Body of pancreas (tissue), 4 donors: ENCODE measurements at regions not wholly inside any gene's neighbourhood (a gene's known extent, or its start where the extent isn't known, plus 50 kb on each side); places are given as distances from the start of the nearest gene placed in this dataset.

Experiments
- ATAC-seq: fragments of 150-250 bp; one replicate; pipeline ENCODE4 v1.9.1; 2016
- DNase-seq, 4 donors: peaks; one replicate each; pipeline ENCODE4 v3.0.0-alpha.2; 2019
- H3K27ac ChIP-seq, 4 donors: fragments of 200-600 bp; sonication (generic); 1 replicate in 3 of 4; 2 replicates in 1 of 4; pipeline versions ENCODE4 v1.5.1 to v1.6.1; 2016 to 2019; ENCODE audit warnings: mild to moderate bottlenecking in 1 of 4, mixed read lengths in 1 of 4, moderate library complexity in 1 of 4
- H3K27me3 ChIP-seq, 2 donors: fragments of 200-600 bp; sonication (generic); one replicate each; pipeline ENCODE4 v1.6.0; 2016; ENCODE audit warnings: mild to moderate bottlenecking in 1 of 2
- H3K36me3 ChIP-seq, 2 donors: fragments of 200-600 bp; sonication (generic); replicated peaks in 1 of 2; 2 replicates each; pipeline ENCODE4 v1.5.1; 2016; ENCODE audit warnings: low read depth in 2 of 2; ENCODE audit not compliant: insufficient read depth in 1 of 2
- H3K4me1 ChIP-seq: fragments of 200-600 bp; sonication (generic); one replicate; pipeline ENCODE4 v1.6.0; 2016
- H3K4me3 ChIP-seq, 2 donors: fragments of 200-600 bp; sonication (generic); 1 replicate in 1 of 2; 2 replicates in 1 of 2; pipeline ENCODE4 v1.5.1; 2016 to 2019
- H3K9me3 ChIP-seq, 3 donors: fragments of 200-600 bp; sonication (generic); 1 replicate in 2 of 3; 2 replicates in 1 of 3; pipeline ENCODE4 v1.5.1; 2016
- POLR2A ChIP-seq, 3 donors: fragments of 450-650 bp; IDR thresholded peaks; one replicate each; pipeline ENCODE4 v1.6.1; 2016; ENCODE audit warnings: antibody characterized with exemption in 3 of 3, mild to moderate bottlenecking in 2 of 3
- WGBS, 2 donors: methylation state at CpG; one replicate each; pipeline ENCODE4 v1.1.5; 2017; 5-methylcytosine and 5-hydroxymethylcytosine counted together
- intact Hi-C: fragments of 100-400 bp; cut with DNase I; formaldehyde crosslinking; loops from one replicate; pipeline ENCODE4 v1.15.1; 2023
- TF ChIP-seq, protein P1 (sequence below), 7 experiments: fragments of 450-650 bp in 4 of 7; fragments of 200-600 bp in 3 of 7; sonication (generic) in 3 of 7; IDR thresholded peaks; one replicate each; pipeline ENCODE4 v1.5.1; 2016 to 2019; ENCODE audit warnings: antibody characterized with exemption in 7 of 7

DNA sequence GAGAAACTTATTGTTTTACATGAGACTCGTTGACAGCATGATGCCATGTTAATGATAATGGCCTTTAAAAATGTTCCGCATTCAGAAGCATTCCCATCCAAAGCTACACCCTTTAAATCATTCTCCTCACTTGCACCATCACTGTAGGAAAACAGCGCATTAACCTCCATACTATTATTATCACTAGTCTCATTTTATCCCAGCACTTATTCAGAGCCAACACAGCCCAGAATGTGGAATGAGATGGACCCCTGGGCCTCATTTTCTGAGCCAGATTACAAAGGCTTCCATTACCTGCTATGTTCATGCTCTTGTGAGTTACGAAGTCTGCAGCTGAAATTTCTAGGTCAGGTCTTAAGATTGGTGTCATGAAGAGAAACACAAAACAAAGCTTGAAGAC lies 159.4 kb downstream of the HS3ST3A1 start:
- DNase-seq (no peak), ATAC-seq (no peak)
- WGBS, 2 donors: 75 to 78% methylated on average over 4 of the region's 4 CpGs
- Histone ChIP-seq H3K36me3 (no peaks in the 10 kb centered on the region), H3K27ac (no peak overlapping the region), H3K9me3 (no peaks in the 10 kb centered on the region), H3K4me1 (no peaks in the 10 kb centered on the region), H3K4me3 (no peak overlapping the region), H3K27me3 (no peaks in the 10 kb centered on the region)
- intact Hi-C loops: no loop called here
- TF ChIP-seq, protein P1, sequence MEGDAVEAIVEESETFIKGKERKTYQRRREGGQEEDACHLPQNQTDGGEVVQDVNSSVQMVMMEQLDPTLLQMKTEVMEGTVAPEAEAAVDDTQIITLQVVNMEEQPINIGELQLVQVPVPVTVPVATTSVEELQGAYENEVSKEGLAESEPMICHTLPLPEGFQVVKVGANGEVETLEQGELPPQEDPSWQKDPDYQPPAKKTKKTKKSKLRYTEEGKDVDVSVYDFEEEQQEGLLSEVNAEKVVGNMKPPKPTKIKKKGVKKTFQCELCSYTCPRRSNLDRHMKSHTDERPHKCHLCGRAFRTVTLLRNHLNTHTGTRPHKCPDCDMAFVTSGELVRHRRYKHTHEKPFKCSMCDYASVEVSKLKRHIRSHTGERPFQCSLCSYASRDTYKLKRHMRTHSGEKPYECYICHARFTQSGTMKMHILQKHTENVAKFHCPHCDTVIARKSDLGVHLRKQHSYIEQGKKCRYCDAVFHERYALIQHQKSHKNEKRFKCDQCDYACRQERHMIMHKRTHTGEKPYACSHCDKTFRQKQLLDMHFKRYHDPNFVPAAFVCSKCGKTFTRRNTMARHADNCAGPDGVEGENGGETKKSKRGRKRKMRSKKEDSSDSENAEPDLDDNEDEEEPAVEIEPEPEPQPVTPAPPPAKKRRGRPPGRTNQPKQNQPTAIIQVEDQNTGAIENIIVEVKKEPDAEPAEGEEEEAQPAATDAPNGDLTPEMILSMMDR (IDR thresholded peaks at IDR 0.05): no peak
- TF ChIP-seq POLR2A (IDR thresholded peaks at IDR 0.05): no peak

- no peak overlapping the region for H3K27ac ChIP-seq
- no peak overlapping the region for H3K4me3 ChIP-seq
- intact Hi-C loops: no loop called here
- H3K27me3 ChIP-seq: no peaks in the 10 kb centered on the region
- H3K4me1 ChIP-seq: no peaks in the 10 kb centered on the region
- no peaks in the 10 kb centered on the region for H3K9me3 ChIP-seq
- no peaks in the 10 kb centered on the region for H3K36me3 ChIP-seq
- no peak for TF ChIP-seq POLR2A (IDR thresholded peaks at IDR 0.05)
- TF ChIP-seq, protein P1 (IDR thresholded peaks at IDR 0.05): no peak
- WGBS, 2 donors: 57 to 76% methylated on average over 1 of the region's 1 CpG
- ATAC-seq (no peak), DNase-seq (no peak)
These were observed 159.9 kb downstream of the HS3ST3A1 start for GRCh38 chr17:13441873-13442272.

- H3K4me3 ChIP-seq: no peak overlapping the region
- DNase-seq: no peak
- no peaks in the 10 kb centered on the region for H3K36me3 ChIP-seq
- WGBS, 2 donors: 71 to 72% methylated on average over 17 of the region's 17 CpGs
- H3K27me3 ChIP-seq: no peaks in the 10 kb centered on the region
- no peaks in the 10 kb centered on the region for H3K9me3 ChIP-seq
- intact Hi-C loops: no loop called here
- no peak overlapping the region for H3K27ac ChIP-seq
- no peak for TF ChIP-seq POLR2A (IDR thresholded peaks at IDR 0.05)
- TF ChIP-seq, protein P1 (IDR thresholded peaks at IDR 0.05): no peak
- ATAC-seq: no peak
- no peaks in the 10 kb centered on the region for H3K4me1 ChIP-seq
These were observed 163.6 kb downstream of the HS3ST3A1 start for GRCh38 chr17:13437966-13438779.

- intact Hi-C loops: no loop called here
- H3K27me3 ChIP-seq: no peaks in the 10 kb centered on the region
- no peak for DNase-seq
- WGBS, 2 donors: 72 to 76% methylated on average over 3 of the region's 3 CpGs
- no peak overlapping the region for H3K4me3 ChIP-seq
- no peak for ATAC-seq
- H3K36me3 ChIP-seq: no peaks in the 10 kb centered on the region
- TF ChIP-seq, protein P1 (IDR thresholded peaks at IDR 0.05): no peak
- H3K9me3 ChIP-seq: no peaks in the 10 kb centered on the region
- no peaks in the 10 kb centered on the region for H3K4me1 ChIP-seq
- no peak overlapping the region for H3K27ac ChIP-seq
These were observed 166.5 kb downstream of the HS3ST3A1 start for GRCh38 chr17:13435230-13435629.

DNA sequence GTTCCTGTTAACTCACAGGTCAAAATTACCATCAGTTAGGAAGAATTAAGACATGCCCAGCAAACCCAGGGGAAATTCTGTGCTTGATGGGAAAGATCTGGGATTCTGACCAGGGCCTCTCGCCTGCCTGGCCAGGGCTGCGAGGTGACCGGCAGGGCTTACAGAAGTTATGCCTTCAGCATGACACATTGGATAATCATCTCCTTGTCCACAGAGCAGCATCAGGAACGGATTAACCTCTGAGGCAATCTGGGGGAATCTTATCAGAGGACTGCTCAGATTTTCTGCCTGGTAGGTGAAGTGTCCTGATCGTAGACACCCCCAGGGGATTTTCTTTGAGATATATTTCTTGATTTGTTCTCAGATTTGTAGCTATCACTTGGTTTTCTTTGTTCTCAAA lies 172.5 kb downstream of the HS3ST3A1 start:
- intact Hi-C loops: no loop called here
- Histone ChIP-seq H3K36me3 (no peaks in the 10 kb centered on the region), H3K9me3 (no peaks in the 10 kb centered on the region), H3K27me3 (no peaks in the 10 kb centered on the region), H3K4me1 (no peaks in the 10 kb centered on the region), H3K4me3 (no peak overlapping the region), H3K27ac (no peak overlapping the region)
- DNase-seq (no peak), ATAC-seq (no peak)
- TF ChIP-seq, protein P1 (IDR thresholded peaks at IDR 0.05): no peak
- no peak for TF ChIP-seq POLR2A (IDR thresholded peaks at IDR 0.05)
- WGBS, 2 donors: 52 to 60% methylated on average over 5 of the region's 5 CpGs
